H1 (cell line): ENCODE measurements at regions not wholly inside any gene's neighbourhood (a gene's known extent, or its start where the extent isn't known, plus 50 kb on each side); places are given as distances from the start of the nearest gene placed in this dataset.

Experiments used
- EZH2 ChIP-seq: fragments of 200-600 bp; sonication (generic); IDR thresholded peaks from 2 replicates; pipeline ENCODE4 v1.7.1; 2012; ENCODE audit warnings: low read depth, mild to moderate bottlenecking, moderate library complexity, low read length, inconsistent platforms; ENCODE audit not compliant: severe bottlenecking
- FOSL1 ChIP-seq: IDR thresholded peaks from 2 replicates; pipeline ENCODE4 v1.6.1; 2011; ENCODE audit warnings: mild to moderate bottlenecking, low read depth, low read length, moderate library complexity; ENCODE audit not compliant: insufficient read depth
- TF ChIP-seq, protein P1 (sequence below), 3 experiments: IDR thresholded peaks; 1 replicate in 2 of 3; 2 replicates in 1 of 3; pipeline versions ENCODE4 v1.5.1 to v1.6.1; 2011; ENCODE audit warnings: low read length in 3 of 3, mild to moderate bottlenecking in 3 of 3, inconsistent platforms in 2 of 3, low read depth in 1 of 3, moderate library complexity in 1 of 3; ENCODE audit not compliant: insufficient read depth in 1 of 3; ENCODE audit errors: control extremely low read depth in 1 of 3

- TF ChIP-seq FOSL1 (no peak), EZH2 (no peak)
- TF ChIP-seq, protein P1, sequence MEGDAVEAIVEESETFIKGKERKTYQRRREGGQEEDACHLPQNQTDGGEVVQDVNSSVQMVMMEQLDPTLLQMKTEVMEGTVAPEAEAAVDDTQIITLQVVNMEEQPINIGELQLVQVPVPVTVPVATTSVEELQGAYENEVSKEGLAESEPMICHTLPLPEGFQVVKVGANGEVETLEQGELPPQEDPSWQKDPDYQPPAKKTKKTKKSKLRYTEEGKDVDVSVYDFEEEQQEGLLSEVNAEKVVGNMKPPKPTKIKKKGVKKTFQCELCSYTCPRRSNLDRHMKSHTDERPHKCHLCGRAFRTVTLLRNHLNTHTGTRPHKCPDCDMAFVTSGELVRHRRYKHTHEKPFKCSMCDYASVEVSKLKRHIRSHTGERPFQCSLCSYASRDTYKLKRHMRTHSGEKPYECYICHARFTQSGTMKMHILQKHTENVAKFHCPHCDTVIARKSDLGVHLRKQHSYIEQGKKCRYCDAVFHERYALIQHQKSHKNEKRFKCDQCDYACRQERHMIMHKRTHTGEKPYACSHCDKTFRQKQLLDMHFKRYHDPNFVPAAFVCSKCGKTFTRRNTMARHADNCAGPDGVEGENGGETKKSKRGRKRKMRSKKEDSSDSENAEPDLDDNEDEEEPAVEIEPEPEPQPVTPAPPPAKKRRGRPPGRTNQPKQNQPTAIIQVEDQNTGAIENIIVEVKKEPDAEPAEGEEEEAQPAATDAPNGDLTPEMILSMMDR (IDR thresholded peaks at IDR 0.05; ENCODE audit: control extremely low read depth in 1 of 3, insufficient read depth in 1 of 3, low read depth in 1 of 3, low read length in 3 of 3), result no peak
Observed at GRCh38 chr20:24786646-24787045, 162.4 kb upstream of the CST7 start.
